ENCODE measurements at regions not wholly inside any gene's neighbourhood (a gene's known extent, or its start where the extent isn't known, plus 50 kb on each side); places are given as distances from the start of the nearest gene placed in this dataset.
"Not testable (repeated sequence)": the region's sequence is repeated elsewhere in the genome, so short reads cannot be mapped to it uniquely, and the experiment has no call there.

DNA sequence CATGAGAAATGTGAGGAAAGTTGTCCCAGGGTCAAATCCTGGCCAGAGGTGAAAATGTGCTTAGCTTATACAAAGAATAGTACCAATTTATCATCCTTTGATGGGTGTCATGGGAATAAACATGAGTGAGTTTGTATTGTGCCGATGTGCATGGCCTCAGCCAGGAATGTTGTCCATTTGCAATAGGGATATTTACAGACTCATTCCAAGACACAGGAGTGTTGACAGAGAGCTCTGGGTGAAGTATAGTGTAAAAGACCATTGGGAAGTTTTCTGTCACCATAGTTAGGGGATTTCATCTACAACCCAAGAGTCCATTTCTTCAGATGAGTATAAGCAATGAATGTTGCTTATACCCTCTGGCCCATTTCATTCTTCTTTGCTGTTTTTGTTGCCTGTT is 160.1 kb downstream of the DMAC1 start:
- H3K27ac ChIP-seq (ENCODE audit: low read depth in 2 of 2, low read length in 1 of 2): no peak overlapping the region
- H3K36me3 ChIP-seq (ENCODE audit: control insufficient read depth in 2 of 2, insufficient read depth in 2 of 2, low read length in 1 of 2): no peaks in the 10 kb centered on the region
- no peaks in the 10 kb centered on the region for H3K9me3 ChIP-seq (ENCODE audit: control insufficient read depth in 2 of 2, insufficient read depth in 1 of 2, low read depth in 1 of 2, low read length in 1 of 2)
- 65 to 78% methylated on average over 1 of the region's 1 CpG for WGBS, 2 donors
- H3K27me3 ChIP-seq (ENCODE audit: control insufficient read depth in 1 of 2, insufficient read depth in 2 of 2, low read length in 2 of 2): no peaks in the 10 kb centered on the region
- no peaks in the 10 kb centered on the region for H3K4me1 ChIP-seq (ENCODE audit: control insufficient read depth in 2 of 2, insufficient read depth in 2 of 2, low read length in 1 of 2)
- H3K4me3 ChIP-seq (ENCODE audit: low read depth in 1 of 2, low read length in 2 of 2): no peak overlapping the region

DNA sequence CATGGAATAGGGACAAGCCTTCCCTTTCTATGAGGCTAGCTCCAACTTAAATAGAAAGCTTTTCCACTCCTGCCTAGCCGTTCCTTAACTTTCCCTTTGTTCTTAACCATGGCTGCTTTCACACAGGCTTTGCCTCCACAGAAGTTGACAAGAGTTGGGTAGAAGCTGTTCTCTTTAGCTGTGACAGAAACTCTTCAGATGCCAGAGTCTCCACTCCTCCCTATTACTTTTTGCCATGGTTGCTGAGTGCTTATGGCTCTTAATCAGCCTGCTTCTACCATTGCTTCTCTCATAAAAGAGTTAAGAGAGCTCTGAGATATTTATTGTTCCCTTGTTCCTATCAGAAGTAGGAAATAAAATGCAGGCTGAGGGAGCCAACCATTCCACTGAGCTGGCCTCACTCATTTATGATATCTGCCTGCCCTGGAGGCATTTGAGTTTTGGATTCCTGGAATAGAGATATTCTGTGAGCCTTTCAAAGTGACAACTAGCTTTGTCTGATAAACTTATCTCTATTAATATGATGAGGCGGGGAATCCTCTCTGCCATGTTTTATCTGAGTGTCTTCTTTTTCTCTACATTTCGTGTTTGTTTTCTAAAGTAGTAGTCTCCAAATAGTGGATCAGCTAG is 162.6 kb downstream of the DMAC1 start:
- no peaks in the 10 kb centered on the region for H3K9me3 ChIP-seq (ENCODE audit: control insufficient read depth in 2 of 2, insufficient read depth in 1 of 2, low read depth in 1 of 2, low read length in 1 of 2)
- no peaks in the 10 kb centered on the region for H3K27me3 ChIP-seq (ENCODE audit: control insufficient read depth in 1 of 2, insufficient read depth in 2 of 2, low read length in 2 of 2)
- no peak overlapping the region for H3K27ac ChIP-seq (ENCODE audit: low read depth in 2 of 2, low read length in 1 of 2)
- no peak overlapping the region for H3K4me3 ChIP-seq (ENCODE audit: low read depth in 1 of 2, low read length in 2 of 2)
- no peaks in the 10 kb centered on the region for H3K36me3 ChIP-seq (ENCODE audit: control insufficient read depth in 2 of 2, insufficient read depth in 2 of 2, low read length in 1 of 2)
- 67 to 89% methylated on average over 3 of the region's 3 CpGs for WGBS, 2 donors
- no peaks in the 10 kb centered on the region for H3K4me1 ChIP-seq (ENCODE audit: control insufficient read depth in 2 of 2, insufficient read depth in 2 of 2, low read length in 1 of 2)

DNA sequence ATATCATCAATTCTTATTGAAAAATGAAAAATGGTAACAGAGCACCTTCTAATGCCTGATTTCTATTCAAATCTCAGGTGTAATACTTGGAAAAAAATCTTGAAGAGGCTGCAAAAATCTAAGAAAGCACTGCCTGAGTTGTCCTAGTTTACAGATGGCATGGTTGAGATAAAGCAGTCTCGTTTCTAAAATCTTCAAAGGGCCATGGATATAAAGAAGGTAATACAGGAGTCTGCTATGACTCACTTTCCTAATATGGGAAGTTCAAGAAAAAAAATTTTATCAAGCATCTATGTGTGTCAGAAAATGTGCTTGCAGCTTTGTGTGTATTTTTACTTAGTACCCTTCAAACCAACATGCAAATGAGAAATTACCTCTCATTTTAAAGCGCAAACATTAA is 163.3 kb downstream of the DMAC1 start:
- Histone ChIP-seq H3K4me1 (ENCODE audit: control insufficient read depth in 2 of 2, insufficient read depth in 2 of 2, low read length in 1 of 2) (no peaks in the 10 kb centered on the region), H3K4me3 (ENCODE audit: low read depth in 1 of 2, low read length in 2 of 2) (no peak overlapping the region), H3K9me3 (ENCODE audit: control insufficient read depth in 2 of 2, insufficient read depth in 1 of 2, low read depth in 1 of 2, low read length in 1 of 2) (no peaks in the 10 kb centered on the region), H3K27ac (ENCODE audit: low read depth in 2 of 2, low read length in 1 of 2) (no peak overlapping the region), H3K36me3 (ENCODE audit: control insufficient read depth in 2 of 2, insufficient read depth in 2 of 2, low read length in 1 of 2) (no peaks in the 10 kb centered on the region), H3K27me3 (ENCODE audit: control insufficient read depth in 1 of 2, insufficient read depth in 2 of 2, low read length in 2 of 2) (no peaks in the 10 kb centered on the region)
- 69 to 77% methylated on average over 2 of the region's 2 CpGs for WGBS, 2 donors

DNA sequence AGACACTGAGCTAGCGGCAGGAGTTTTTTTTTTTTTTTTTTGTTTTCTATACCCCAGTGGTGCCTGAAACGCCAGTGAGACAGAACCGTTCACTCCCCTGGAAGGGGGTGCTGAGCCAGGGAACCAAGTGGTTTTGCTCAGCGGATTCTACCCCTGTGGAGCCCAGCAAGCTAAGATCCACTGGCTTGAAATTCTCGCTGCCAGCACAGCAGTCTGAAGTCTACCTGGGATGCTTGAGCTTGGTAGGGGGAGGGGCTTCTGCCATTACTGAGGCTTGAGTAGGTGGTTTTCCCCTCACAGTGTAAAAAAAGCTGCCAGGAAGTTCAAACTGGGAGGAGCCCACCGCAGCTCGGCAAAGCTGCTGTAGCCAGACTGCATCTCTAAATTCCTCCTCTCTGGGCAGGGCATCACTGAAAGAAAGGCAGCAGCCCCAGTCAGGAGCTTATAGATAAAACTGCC is 173.0 kb downstream of the DMAC1 start:
- H3K4me3 ChIP-seq (ENCODE audit: low read depth in 1 of 2, low read length in 2 of 2); H3K36me3 ChIP-seq (ENCODE audit: control insufficient read depth in 2 of 2, insufficient read depth in 2 of 2, low read length in 1 of 2); H3K27me3 ChIP-seq (ENCODE audit: control insufficient read depth in 1 of 2, insufficient read depth in 2 of 2, low read length in 2 of 2); H3K4me1 ChIP-seq (ENCODE audit: control insufficient read depth in 2 of 2, insufficient read depth in 2 of 2, low read length in 1 of 2); H3K9me3 ChIP-seq (ENCODE audit: control insufficient read depth in 2 of 2, insufficient read depth in 1 of 2, low read depth in 1 of 2, low read length in 1 of 2); H3K27ac ChIP-seq (ENCODE audit: low read depth in 2 of 2, low read length in 1 of 2): not testable (repeated sequence)
- 50 to 55% methylated on average over 7 of the region's 7 CpGs for WGBS, 2 donors

DNA sequence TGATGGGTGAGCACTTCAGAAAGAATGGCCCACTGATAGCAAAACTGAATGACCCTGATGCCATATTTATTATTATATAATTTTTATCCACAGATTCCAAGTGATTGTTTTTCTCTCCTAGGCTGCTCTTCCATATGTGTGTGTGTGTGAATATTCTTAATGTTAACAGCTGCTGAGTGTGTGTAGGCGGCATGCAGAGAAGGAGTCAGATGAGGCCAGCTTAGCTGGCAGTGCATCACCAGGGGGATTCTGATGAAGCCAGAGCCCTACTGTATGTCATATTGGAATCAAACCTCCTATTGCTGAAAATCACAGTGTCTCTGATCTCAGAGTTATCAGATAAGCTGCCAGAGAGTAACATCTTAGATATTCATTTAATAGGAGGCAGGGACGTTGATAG is 177.1 kb downstream of the DMAC1 start:
- 31 to 70% methylated on average over 2 of the region's 2 CpGs for WGBS, 2 donors
- Histone ChIP-seq H3K9me3 (ENCODE audit: control insufficient read depth in 2 of 2, insufficient read depth in 1 of 2, low read depth in 1 of 2, low read length in 1 of 2) (no peaks in the 10 kb centered on the region), H3K27ac (ENCODE audit: low read depth in 2 of 2, low read length in 1 of 2) (no peak overlapping the region), H3K4me3 (ENCODE audit: low read depth in 1 of 2, low read length in 2 of 2) (no peak overlapping the region), H3K4me1 (ENCODE audit: control insufficient read depth in 2 of 2, insufficient read depth in 2 of 2, low read length in 1 of 2) (no peaks in the 10 kb centered on the region), H3K36me3 (ENCODE audit: control insufficient read depth in 2 of 2, insufficient read depth in 2 of 2, low read length in 1 of 2) (no peaks in the 10 kb centered on the region), H3K27me3 (ENCODE audit: control insufficient read depth in 1 of 2, insufficient read depth in 2 of 2, low read length in 2 of 2) (no peaks in the 10 kb centered on the region)

DNA sequence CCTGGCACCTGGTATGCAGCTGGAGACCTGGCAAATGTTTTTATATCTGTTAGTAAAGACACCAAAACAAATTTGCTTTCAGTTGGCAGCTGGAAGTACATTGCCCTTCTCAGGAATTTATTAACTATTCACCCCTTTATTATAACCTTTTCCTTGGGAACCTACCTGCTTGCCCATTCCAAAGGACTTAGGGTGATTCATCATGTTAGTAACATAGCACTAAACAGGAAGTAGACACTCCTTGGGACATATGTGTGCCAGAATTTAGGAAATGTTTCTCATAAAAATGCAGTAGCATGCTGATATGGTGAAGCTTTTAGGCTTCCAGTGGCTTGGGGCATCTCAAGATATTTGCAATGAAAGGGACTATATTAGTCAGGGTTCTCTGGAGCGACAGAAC is 184.2 kb downstream of the DMAC1 start:
- H3K4me1 ChIP-seq (ENCODE audit: control insufficient read depth in 2 of 2, insufficient read depth in 2 of 2, low read length in 1 of 2): no peaks in the 10 kb centered on the region
- H3K9me3 ChIP-seq (ENCODE audit: control insufficient read depth in 2 of 2, insufficient read depth in 1 of 2, low read depth in 1 of 2, low read length in 1 of 2): no peaks in the 10 kb centered on the region
- no peaks in the 10 kb centered on the region for H3K27me3 ChIP-seq (ENCODE audit: control insufficient read depth in 1 of 2, insufficient read depth in 2 of 2, low read length in 2 of 2)
- 83 to 98% methylated on average over 1 of the region's 1 CpG for WGBS, 2 donors
- no peaks in the 10 kb centered on the region for H3K36me3 ChIP-seq (ENCODE audit: control insufficient read depth in 2 of 2, insufficient read depth in 2 of 2, low read length in 1 of 2)
- no peak overlapping the region for H3K4me3 ChIP-seq (ENCODE audit: low read depth in 1 of 2, low read length in 2 of 2)
- no peak overlapping the region for H3K27ac ChIP-seq (ENCODE audit: low read depth in 2 of 2, low read length in 1 of 2)

DNA sequence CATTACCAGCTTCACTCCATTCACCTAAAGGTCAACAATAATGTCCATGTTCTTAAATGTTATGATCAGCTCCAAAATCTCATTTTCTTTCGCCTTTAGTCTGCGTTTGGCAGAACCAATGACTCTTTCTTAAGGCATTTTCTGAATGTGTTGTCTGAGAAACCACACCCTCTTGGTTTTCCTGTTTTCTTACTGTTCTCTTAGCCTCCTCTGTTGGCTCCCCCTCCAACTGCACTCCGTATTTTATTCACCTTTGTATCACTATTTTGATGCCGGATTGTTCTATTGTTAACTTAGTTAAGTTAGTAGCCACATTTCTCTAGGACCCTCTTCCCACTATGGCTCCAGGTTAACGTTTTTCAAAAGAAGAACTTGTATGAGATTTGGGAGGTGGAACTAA is 185.6 kb downstream of the DMAC1 start:
- 68 to 73% methylated on average over 5 of the region's 5 CpGs for WGBS, 2 donors
- no peak overlapping the region for H3K27ac ChIP-seq (ENCODE audit: low read depth in 2 of 2, low read length in 1 of 2)
- H3K27me3 ChIP-seq (ENCODE audit: control insufficient read depth in 1 of 2, insufficient read depth in 2 of 2, low read length in 2 of 2): no peaks in the 10 kb centered on the region
- H3K4me1 ChIP-seq (ENCODE audit: control insufficient read depth in 2 of 2, insufficient read depth in 2 of 2, low read length in 1 of 2): no peaks in the 10 kb centered on the region
- H3K9me3 ChIP-seq (ENCODE audit: control insufficient read depth in 2 of 2, insufficient read depth in 1 of 2, low read depth in 1 of 2, low read length in 1 of 2): no peaks in the 10 kb centered on the region
- H3K4me3 ChIP-seq (ENCODE audit: low read depth in 1 of 2, low read length in 2 of 2): no peak overlapping the region
- no peaks in the 10 kb centered on the region for H3K36me3 ChIP-seq (ENCODE audit: control insufficient read depth in 2 of 2, insufficient read depth in 2 of 2, low read length in 1 of 2)

DNA sequence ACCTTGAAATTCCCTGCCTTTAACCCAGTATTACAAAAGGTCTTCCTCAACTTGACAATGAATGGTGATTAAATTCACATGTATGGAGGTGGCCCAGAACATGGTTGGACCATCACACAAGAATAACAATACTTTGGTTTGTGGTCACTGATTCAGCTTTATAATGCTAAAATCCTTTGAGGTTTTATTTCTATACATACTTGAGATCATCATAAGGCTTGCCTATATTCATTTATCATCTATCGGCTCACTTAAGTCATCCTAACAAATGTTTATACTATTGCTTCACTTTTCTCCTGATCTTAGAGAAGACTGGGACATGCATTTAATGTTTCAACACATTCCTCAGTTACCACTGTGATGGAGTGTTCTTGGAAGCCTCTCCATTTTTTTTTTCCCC is 191.3 kb downstream of the DMAC1 start:
- no peaks in the 10 kb centered on the region for H3K36me3 ChIP-seq (ENCODE audit: control insufficient read depth in 2 of 2, insufficient read depth in 2 of 2, low read length in 1 of 2)
- H3K4me3 ChIP-seq (ENCODE audit: low read depth in 1 of 2, low read length in 2 of 2): no peak overlapping the region
- 85% methylated on average over 1 of the region's 1 CpG for WGBS, 2 donors
- no peaks in the 10 kb centered on the region for H3K9me3 ChIP-seq (ENCODE audit: control insufficient read depth in 2 of 2, insufficient read depth in 1 of 2, low read depth in 1 of 2, low read length in 1 of 2)
- no peaks in the 10 kb centered on the region for H3K4me1 ChIP-seq (ENCODE audit: control insufficient read depth in 2 of 2, insufficient read depth in 2 of 2, low read length in 1 of 2)
- H3K27me3 ChIP-seq (ENCODE audit: control insufficient read depth in 1 of 2, insufficient read depth in 2 of 2, low read length in 2 of 2): no peaks in the 10 kb centered on the region
- H3K27ac ChIP-seq (ENCODE audit: low read depth in 2 of 2, low read length in 1 of 2): no peak overlapping the region

DNA sequence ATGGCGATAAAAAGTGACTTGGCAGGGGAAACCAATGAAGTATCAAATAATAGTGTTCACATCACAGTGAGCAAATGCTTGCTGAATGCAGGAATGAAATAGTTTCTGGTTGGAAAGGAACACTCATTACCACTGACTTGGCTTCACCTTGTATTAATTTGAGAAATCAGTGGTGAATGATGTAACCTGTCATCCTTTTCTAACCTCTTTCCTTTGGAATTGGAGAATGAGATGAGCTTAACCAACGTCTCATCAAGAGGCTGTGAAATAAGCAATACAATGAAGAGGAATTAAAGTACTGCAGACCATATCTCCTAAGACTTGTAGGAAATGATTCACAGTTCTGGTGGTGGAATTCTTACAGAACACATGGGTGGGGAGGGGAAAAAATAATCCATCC is 192.2 kb downstream of the DMAC1 start:
- no peak overlapping the region for H3K27ac ChIP-seq (ENCODE audit: low read depth in 2 of 2, low read length in 1 of 2)
- H3K27me3 ChIP-seq (ENCODE audit: control insufficient read depth in 1 of 2, insufficient read depth in 2 of 2, low read length in 2 of 2): no peaks in the 10 kb centered on the region
- H3K36me3 ChIP-seq (ENCODE audit: control insufficient read depth in 2 of 2, insufficient read depth in 2 of 2, low read length in 1 of 2): no peaks in the 10 kb centered on the region
- H3K4me3 ChIP-seq (ENCODE audit: low read depth in 1 of 2, low read length in 2 of 2): no peak overlapping the region
- H3K4me1 ChIP-seq (ENCODE audit: control insufficient read depth in 2 of 2, insufficient read depth in 2 of 2, low read length in 1 of 2): no peaks in the 10 kb centered on the region
- WGBS, 2 donors: 18 to 52% methylated on average over 2 of the region's 2 CpGs
- no peaks in the 10 kb centered on the region for H3K9me3 ChIP-seq (ENCODE audit: control insufficient read depth in 2 of 2, insufficient read depth in 1 of 2, low read depth in 1 of 2, low read length in 1 of 2)

DNA sequence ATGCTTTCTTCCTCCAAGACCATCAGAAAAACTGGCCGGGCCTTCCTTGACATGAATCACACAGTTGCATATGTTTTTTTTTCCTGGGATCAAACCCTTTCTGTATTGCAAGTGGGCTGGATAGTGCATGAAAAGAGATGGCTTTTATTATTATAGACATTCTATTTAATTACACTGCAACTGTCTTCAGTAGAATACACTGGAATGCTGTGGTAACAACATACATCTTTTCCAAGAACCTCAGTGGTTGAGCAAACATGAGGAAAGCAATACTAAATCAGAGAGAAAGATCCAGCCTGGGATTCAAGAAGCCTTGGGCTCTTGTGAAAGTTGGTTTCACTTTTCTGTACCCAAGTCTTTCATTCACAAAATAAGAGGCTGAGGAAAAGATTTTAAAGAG is 193.0 kb downstream of the DMAC1 start:
- WGBS, 2 donors: 78 to 82% methylated on average over 1 of the region's 1 CpG
- Histone ChIP-seq H3K9me3 (ENCODE audit: control insufficient read depth in 2 of 2, insufficient read depth in 1 of 2, low read depth in 1 of 2, low read length in 1 of 2) (no peaks in the 10 kb centered on the region), H3K36me3 (ENCODE audit: control insufficient read depth in 2 of 2, insufficient read depth in 2 of 2, low read length in 1 of 2) (no peaks in the 10 kb centered on the region), H3K27ac (ENCODE audit: low read depth in 2 of 2, low read length in 1 of 2) (no peak overlapping the region), H3K4me1 (ENCODE audit: control insufficient read depth in 2 of 2, insufficient read depth in 2 of 2, low read length in 1 of 2) (no peaks in the 10 kb centered on the region), H3K4me3 (ENCODE audit: low read depth in 1 of 2, low read length in 2 of 2) (no peak overlapping the region), H3K27me3 (ENCODE audit: control insufficient read depth in 1 of 2, insufficient read depth in 2 of 2, low read length in 2 of 2) (no peaks in the 10 kb centered on the region)
